CD4-positive, alpha-beta memory T cell (primary cell): ENCODE measurements at regions not wholly inside any gene's neighbourhood (a gene's known extent, or its start where the extent isn't known, plus 50 kb on each side); places are given as distances from the start of the nearest gene placed in this dataset.

Experiments
- CTCF ChIA-PET: fragments of 350-600 bp; sonication (Branson Sonifier 250); formaldehyde crosslinking; loops from one replicate; lab custom pipeline; 2021; ENCODE audit warnings: inconsistent platforms; ENCODE audit not compliant: partially characterized antibody; lab: Charles Lee
- POLR2A ChIA-PET: fragments of 350-600 bp; sonication (Branson Sonifier 250); formaldehyde crosslinking; loops from one replicate; lab custom pipeline; 2021; ENCODE audit not compliant: partially characterized antibody; lab: Charles Lee
- DNase-seq, 5 donors: peaks; one replicate each; pipeline versions ENCODE4 v3.0.0 to v3.0.0-alpha.2; 2020 to 2022; ENCODE audit warnings: mixed read lengths in 1 of 5
- H3K27ac ChIP-seq: one replicate; pipeline ENCODE4 v1.7.0; 2013; ENCODE audit warnings: low read depth, low read length
- H3K27me3 ChIP-seq: 2 replicates; pipeline ENCODE4 v1.7.0; 2013; ENCODE audit warnings: mild to moderate bottlenecking, low read length, moderate library complexity; ENCODE audit not compliant: insufficient read depth
- H3K36me3 ChIP-seq: 2 replicates; pipeline ENCODE4 v1.7.0; 2013; ENCODE audit warnings: mild to moderate bottlenecking, low read length, moderate library complexity; ENCODE audit not compliant: insufficient read depth
- H3K4me1 ChIP-seq: 2 replicates; pipeline ENCODE4 v1.7.0; 2013; ENCODE audit warnings: mild to moderate bottlenecking, low read length, moderate library complexity; ENCODE audit not compliant: insufficient read depth
- H3K4me3 ChIP-seq, 2 donors: one replicate each; pipeline ENCODE4 v1.7.0; 2013; ENCODE audit warnings: low read length in 2 of 2, mild to moderate bottlenecking in 1 of 2
- H3K9me3 ChIP-seq, 2 donors: one replicate each; pipeline ENCODE4 v1.7.0; 2013; ENCODE audit warnings: low read length in 2 of 2, control low read depth in 1 of 2; ENCODE audit not compliant: control insufficient read depth in 1 of 2
- H3K27ac Mint-ChIP-seq, 7 donors: one replicate each; pipeline ENCODE4 v1.8.0; 2020 to 2021; ENCODE audit warnings: mixed read lengths in 7 of 7, mild to moderate bottlenecking in 6 of 7, inconsistent platforms in 3 of 7, moderate library complexity in 3 of 7
- H3K27me3 Mint-ChIP-seq, 2 donors: one replicate each; pipeline ENCODE4 v1.8.0; 2020 to 2021; ENCODE audit warnings: mixed read lengths in 2 of 2
- H3K36me3 Mint-ChIP-seq, 2 donors: one replicate each; pipeline ENCODE4 v1.8.0; 2020 to 2021; ENCODE audit warnings: mixed read lengths in 2 of 2, inconsistent platforms in 1 of 2, mild to moderate bottlenecking in 1 of 2
- H3K4me1 Mint-ChIP-seq, 4 donors: one replicate each; pipeline ENCODE4 v1.8.0; 2020 to 2021; ENCODE audit warnings: mixed read lengths in 4 of 4, mild to moderate bottlenecking in 1 of 4
- H3K4me3 Mint-ChIP-seq, 8 donors: one replicate each; pipeline ENCODE4 v1.8.0; 2020 to 2021; ENCODE audit warnings: mixed read lengths in 8 of 8, mild to moderate bottlenecking in 7 of 8, moderate library complexity in 6 of 8, inconsistent platforms in 3 of 8
- H3K9me3 Mint-ChIP-seq, 8 donors: one replicate each; pipeline ENCODE4 v1.8.0; 2020 to 2021; ENCODE audit warnings: mixed read lengths in 8 of 8, mild to moderate bottlenecking in 5 of 8, inconsistent platforms in 3 of 8, moderate library complexity in 1 of 8
- intact Hi-C: fragments of 100-400 bp; cut with micrococcal nuclease; formaldehyde crosslinking; loops from one replicate; pipeline ENCODE4 v1.15.1; 2023

GRCh38 chr3:182524711-182525401 lies 268.4 kb upstream of the ATP11B start:
- no peak overlapping the region for H3K4me3 ChIP-seq
- Mint-ChIP-seq H3K4me1 (no peaks in the 10 kb centered on the region), H3K27ac (no peak overlapping the region), H3K36me3 (no peaks in the 10 kb centered on the region), H3K4me3 (no peak overlapping the region), H3K27me3 (peaks cover 0 to 4% of the 10 kb centered on the region in 2 donors), H3K9me3 (peaks cover 0 to 5% (median 0%) of the 10 kb centered on the region in 8 donors)
- ChIA-PET CTCF (no interaction called here), POLR2A (no interaction called here)
- H3K9me3 ChIP-seq, result no peaks in the 10 kb centered on the region
- H3K27ac ChIP-seq, result no peak overlapping the region
- intact Hi-C loops, result no loop called here
- no peaks in the 10 kb centered on the region for H3K36me3 ChIP-seq
- no peaks in the 10 kb centered on the region for H3K4me1 ChIP-seq
- no peak for DNase-seq
- H3K27me3 ChIP-seq, result no peaks in the 10 kb centered on the region

DNA sequence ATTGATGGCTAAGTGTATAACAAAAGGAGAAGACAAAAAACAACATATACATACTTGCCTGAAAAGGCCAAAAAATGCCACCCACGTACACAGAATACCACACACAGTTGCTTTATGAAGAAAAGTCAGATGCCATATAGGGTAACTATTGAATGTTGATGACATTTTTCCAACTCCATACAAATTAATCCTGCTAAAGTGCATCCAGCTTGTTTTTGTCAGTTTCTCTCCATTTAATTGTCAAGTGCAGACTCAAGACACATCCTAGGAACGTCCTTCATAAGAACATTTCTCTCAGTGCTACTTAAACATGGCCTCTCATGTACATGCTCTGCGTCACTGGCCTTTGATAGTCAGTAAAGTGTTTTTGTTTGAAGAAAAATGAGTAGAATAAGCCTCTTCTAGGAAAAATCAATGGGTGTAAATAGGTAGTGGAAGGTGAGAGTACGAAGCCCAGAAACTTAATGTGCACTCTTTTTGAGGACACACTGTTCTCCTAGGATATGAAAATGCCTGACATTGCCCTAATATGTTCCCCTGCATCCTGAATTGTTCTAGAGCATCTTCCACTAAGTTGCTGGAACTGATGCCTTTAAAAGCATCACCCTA lies 267.4 kb upstream of the ATP11B start:
- no peak overlapping the region for H3K4me3 ChIP-seq
- H3K27ac ChIP-seq, result no peak overlapping the region
- intact Hi-C loops, result no loop called here
- no peak overlapping the region for H3K27ac Mint-ChIP-seq
- DNase-seq, result no peak
- H3K4me1 Mint-ChIP-seq, result no peaks in the 10 kb centered on the region
- ChIA-PET POLR2A (no interaction called here), CTCF (no interaction called here)
- H3K36me3 Mint-ChIP-seq, result no peaks in the 10 kb centered on the region
- H3K27me3 ChIP-seq, result no peaks in the 10 kb centered on the region
- no peaks in the 10 kb centered on the region for H3K9me3 ChIP-seq
- H3K4me3 Mint-ChIP-seq, result no peak overlapping the region
- no peaks in the 10 kb centered on the region for H3K36me3 ChIP-seq
- peaks cover 0 to 5% (median 0%) of the 10 kb centered on the region in 8 donors for H3K9me3 Mint-ChIP-seq
- H3K4me1 ChIP-seq, result no peaks in the 10 kb centered on the region
- H3K27me3 Mint-ChIP-seq, result peaks cover 0 to 4% of the 10 kb centered on the region in 2 donors

- Mint-ChIP-seq H3K27ac (no peak overlapping the region), H3K4me1 (no peaks in the 10 kb centered on the region), H3K27me3 (peaks cover 0 to 5% of the 10 kb centered on the region in 2 donors), H3K36me3 (no peaks in the 10 kb centered on the region), H3K9me3 (peaks cover 0 to 5% (median under 1%) of the 10 kb centered on the region in 8 donors), H3K4me3 (no peak overlapping the region)
- Histone ChIP-seq H3K4me1 (no peaks in the 10 kb centered on the region), H3K27ac (no peak overlapping the region), H3K27me3 (no peaks in the 10 kb centered on the region), H3K4me3 (no peak overlapping the region), H3K9me3 (no peaks in the 10 kb centered on the region), H3K36me3 (no peaks in the 10 kb centered on the region)
- DNase-seq, result no peak
- intact Hi-C loops, result no loop called here
- CTCF ChIA-PET, result no interaction called here
- POLR2A ChIA-PET, result no interaction called here
Observed at GRCh38 chr3:182527745-182528144, 265.6 kb upstream of the ATP11B start.

DNA sequence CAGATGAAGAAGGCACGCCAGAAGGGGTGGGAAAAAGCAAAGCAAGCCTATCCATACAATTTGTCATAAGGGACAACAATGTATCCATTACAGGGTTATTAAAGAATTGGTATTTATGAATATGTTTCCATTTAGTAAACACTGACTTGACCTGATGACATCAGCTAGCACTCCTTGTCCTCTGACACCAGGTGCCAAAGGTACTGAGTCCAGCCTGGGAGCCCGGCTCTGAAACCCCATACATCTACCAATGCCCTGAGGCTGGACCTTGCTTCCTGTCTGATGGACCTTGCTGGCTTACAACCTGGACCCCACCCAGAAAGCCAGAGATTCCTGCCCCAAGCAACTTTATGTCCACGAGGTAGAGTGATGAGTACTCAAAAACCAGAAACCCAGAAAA lies 263.0 kb upstream of the ATP11B start:
- H3K27ac ChIP-seq, result no peak overlapping the region
- H3K36me3 ChIP-seq, result no peaks in the 10 kb centered on the region
- Mint-ChIP-seq H3K27me3 (peaks cover 0 to 5% of the 10 kb centered on the region in 2 donors), H3K27ac (no peak overlapping the region), H3K4me3 (no peak overlapping the region), H3K9me3 (peaks cover 0 to 2% (median under 1%) of the 10 kb centered on the region in 8 donors), H3K36me3 (no peaks in the 10 kb centered on the region), H3K4me1 (no peaks in the 10 kb centered on the region)
- intact Hi-C loops, result no loop called here
- no peaks in the 10 kb centered on the region for H3K9me3 ChIP-seq
- no peaks in the 10 kb centered on the region for H3K27me3 ChIP-seq
- ChIA-PET POLR2A (no interaction called here), CTCF (no interaction called here)
- H3K4me3 ChIP-seq, result no peak overlapping the region
- H3K4me1 ChIP-seq, result no peaks in the 10 kb centered on the region
- DNase-seq, result no peak

DNA sequence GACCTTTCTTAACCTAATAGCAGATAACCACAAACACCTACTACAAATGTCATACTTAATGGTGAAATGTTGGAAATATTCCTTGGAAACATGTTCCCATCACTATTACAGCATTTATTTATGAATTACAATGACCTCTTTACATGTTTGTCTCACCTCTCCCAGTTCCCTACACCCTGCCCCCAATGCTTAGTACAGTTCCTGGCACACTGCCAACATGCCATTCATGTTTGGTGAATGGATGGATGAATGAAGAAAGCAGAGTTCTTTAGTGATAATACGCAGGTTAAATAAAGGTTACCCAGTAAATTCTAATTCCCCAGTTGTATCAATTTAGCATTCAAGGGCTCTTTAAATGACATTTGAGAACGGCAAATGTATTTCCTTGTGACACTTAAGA lies 259.9 kb upstream of the ATP11B start:
- no peaks in the 10 kb centered on the region for H3K9me3 ChIP-seq
- Mint-ChIP-seq H3K27ac (no peak overlapping the region), H3K36me3 (no peaks in the 10 kb centered on the region), H3K4me1 (no peaks in the 10 kb centered on the region), H3K27me3 (peaks cover 0 to 1% of the 10 kb centered on the region in 2 donors), H3K9me3 (peaks cover 0 to 8% (median 2%) of the 10 kb centered on the region in 8 donors), H3K4me3 (no peak overlapping the region)
- CTCF ChIA-PET, result no interaction called here
- H3K4me1 ChIP-seq, result no peaks in the 10 kb centered on the region
- no peaks in the 10 kb centered on the region for H3K27me3 ChIP-seq
- DNase-seq, result no peak
- no peak overlapping the region for H3K27ac ChIP-seq
- POLR2A ChIA-PET, result no interaction called here
- H3K4me3 ChIP-seq, result no peak overlapping the region
- intact Hi-C loops, result no loop called here
- no peaks in the 10 kb centered on the region for H3K36me3 ChIP-seq

- Mint-ChIP-seq H3K36me3 (no peaks in the 10 kb centered on the region), H3K27ac (no peak overlapping the region), H3K4me1 (no peaks in the 10 kb centered on the region), H3K4me3 (no peak overlapping the region), H3K27me3 (peaks cover 0 to 2% of the 10 kb centered on the region in 2 donors), H3K9me3 (peaks cover 0 to 4% (median 0%) of the 10 kb centered on the region in 8 donors)
- Histone ChIP-seq H3K4me1 (no peaks in the 10 kb centered on the region), H3K36me3 (no peaks in the 10 kb centered on the region), H3K27ac (no peak overlapping the region), H3K27me3 (no peaks in the 10 kb centered on the region), H3K4me3 (no peak overlapping the region), H3K9me3 (no peaks in the 10 kb centered on the region)
- CTCF ChIA-PET, result no interaction called here
- POLR2A ChIA-PET, result no interaction called here
- no peak for DNase-seq
- intact Hi-C loops, result no loop called here
Observed at GRCh38 chr3:182544542-182544941, 248.8 kb upstream of the ATP11B start.

- Histone ChIP-seq H3K9me3 (no peaks in the 10 kb centered on the region), H3K4me3 (no peak overlapping the region), H3K27me3 (no peaks in the 10 kb centered on the region), H3K27ac (no peak overlapping the region), H3K4me1 (no peaks in the 10 kb centered on the region), H3K36me3 (no peaks in the 10 kb centered on the region)
- H3K27ac Mint-ChIP-seq, result no peak overlapping the region
- peaks cover 9 to 12% of the 10 kb centered on the region in 2 donors for H3K27me3 Mint-ChIP-seq
- peaks cover 2 to 21% (median 12%) of the 10 kb centered on the region in 8 donors for H3K9me3 Mint-ChIP-seq
- POLR2A ChIA-PET, result no interaction called here
- CTCF ChIA-PET, result no interaction called here
- no peak for DNase-seq
- no peak overlapping the region for H3K4me3 Mint-ChIP-seq
- H3K4me1 Mint-ChIP-seq, result no peaks in the 10 kb centered on the region
- intact Hi-C loops, result no loop called here
- H3K36me3 Mint-ChIP-seq, result no peaks in the 10 kb centered on the region
Observed at GRCh38 chr3:182562274-182562673, 231.0 kb upstream of the ATP11B start.
